AG04449 (cell line): ENCODE measurements at regions not wholly inside any gene's neighbourhood (a gene's known extent, or its start where the extent isn't known, plus 50 kb on each side); places are given as distances from the start of the nearest gene placed in this dataset.

Source experiments
- CTCF ChIA-PET: fragments of 350-600 bp; formaldehyde crosslinking; extraction: SDS; loops from one replicate; lab custom pipeline; 2021; ENCODE audit warnings: antibody characterized with exemption; lab: Yijun Ruan, JAX
- POLR2A ChIA-PET: fragments of 400-600, 350-600 bp; formaldehyde crosslinking; extraction: SDS; loops from one replicate; lab custom pipeline; 2020; ENCODE audit warnings: antibody characterized with exemption, inconsistent platforms; lab: Yijun Ruan, JAX
- DNase-seq: peaks from one replicate; pipeline ENCODE4 v3.0.0-alpha.2; 2010; ENCODE audit warnings: low read depth, low spot score
- H3K4me3 ChIP-seq: 2 replicates; pipeline ENCODE4 v1.5.1; 2011; ENCODE audit warnings: low read depth, mild to moderate bottlenecking, control low read depth, low read length
- TF ChIP-seq, protein P1 (sequence below): IDR thresholded peaks from one replicate; pipeline ENCODE4 v1.5.1; 2011; ENCODE audit warnings: mild to moderate bottlenecking, moderate library complexity, low read length, control low read depth, inconsistent platforms; ENCODE audit not compliant: insufficient read depth; ENCODE audit errors: missing control alignments

DNA sequence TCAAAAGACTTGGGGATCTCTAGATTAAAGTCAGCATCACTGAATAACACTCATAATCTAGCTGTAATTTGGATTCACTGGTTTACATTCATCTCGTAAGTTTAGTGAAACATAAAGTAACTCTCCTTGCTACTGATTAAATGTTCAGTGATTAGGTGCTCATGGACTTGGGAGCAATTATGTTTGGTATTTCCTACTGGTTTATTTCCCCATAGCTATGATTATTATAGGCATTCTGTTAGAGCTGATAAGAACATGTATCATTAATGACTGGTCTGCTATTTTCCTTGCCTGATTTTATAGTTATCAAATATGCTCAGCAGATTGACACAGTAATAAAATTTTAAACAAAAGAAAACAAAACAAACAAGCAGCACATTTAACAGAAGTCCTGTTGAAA lies 334.7 kb upstream of the SLC8A1 start:
- no peak for DNase-seq
- CTCF ChIA-PET = no interaction called here
- TF ChIP-seq, protein P1, sequence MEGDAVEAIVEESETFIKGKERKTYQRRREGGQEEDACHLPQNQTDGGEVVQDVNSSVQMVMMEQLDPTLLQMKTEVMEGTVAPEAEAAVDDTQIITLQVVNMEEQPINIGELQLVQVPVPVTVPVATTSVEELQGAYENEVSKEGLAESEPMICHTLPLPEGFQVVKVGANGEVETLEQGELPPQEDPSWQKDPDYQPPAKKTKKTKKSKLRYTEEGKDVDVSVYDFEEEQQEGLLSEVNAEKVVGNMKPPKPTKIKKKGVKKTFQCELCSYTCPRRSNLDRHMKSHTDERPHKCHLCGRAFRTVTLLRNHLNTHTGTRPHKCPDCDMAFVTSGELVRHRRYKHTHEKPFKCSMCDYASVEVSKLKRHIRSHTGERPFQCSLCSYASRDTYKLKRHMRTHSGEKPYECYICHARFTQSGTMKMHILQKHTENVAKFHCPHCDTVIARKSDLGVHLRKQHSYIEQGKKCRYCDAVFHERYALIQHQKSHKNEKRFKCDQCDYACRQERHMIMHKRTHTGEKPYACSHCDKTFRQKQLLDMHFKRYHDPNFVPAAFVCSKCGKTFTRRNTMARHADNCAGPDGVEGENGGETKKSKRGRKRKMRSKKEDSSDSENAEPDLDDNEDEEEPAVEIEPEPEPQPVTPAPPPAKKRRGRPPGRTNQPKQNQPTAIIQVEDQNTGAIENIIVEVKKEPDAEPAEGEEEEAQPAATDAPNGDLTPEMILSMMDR = no peak
- POLR2A ChIA-PET = no interaction called here
- H3K4me3 ChIP-seq = no peak overlapping the region

DNA sequence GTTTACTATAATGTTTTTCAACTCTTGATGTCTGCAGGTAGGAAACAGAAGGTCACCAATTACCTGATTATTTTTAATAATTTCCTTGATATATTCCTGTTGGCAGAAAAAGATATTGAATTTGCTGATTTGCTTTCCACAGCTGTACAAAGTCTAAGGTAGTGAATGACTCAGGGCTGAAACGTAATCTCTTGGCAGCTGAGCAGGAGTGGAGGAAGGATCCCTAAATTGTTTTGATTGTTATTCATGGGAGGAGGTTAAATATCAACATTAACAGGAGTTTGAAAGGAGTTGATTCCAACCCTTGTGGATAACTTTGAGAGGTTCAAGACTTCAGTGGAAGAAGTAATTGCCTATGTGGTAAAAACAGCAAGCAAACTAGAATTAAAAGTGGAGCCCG lies 345.2 kb upstream of the SLC8A1 start:
- no peak overlapping the region for H3K4me3 ChIP-seq
- TF ChIP-seq, protein P1 = no peak
- CTCF ChIA-PET = no interaction called here
- no peak for DNase-seq
- POLR2A ChIA-PET = no interaction called here

DNA sequence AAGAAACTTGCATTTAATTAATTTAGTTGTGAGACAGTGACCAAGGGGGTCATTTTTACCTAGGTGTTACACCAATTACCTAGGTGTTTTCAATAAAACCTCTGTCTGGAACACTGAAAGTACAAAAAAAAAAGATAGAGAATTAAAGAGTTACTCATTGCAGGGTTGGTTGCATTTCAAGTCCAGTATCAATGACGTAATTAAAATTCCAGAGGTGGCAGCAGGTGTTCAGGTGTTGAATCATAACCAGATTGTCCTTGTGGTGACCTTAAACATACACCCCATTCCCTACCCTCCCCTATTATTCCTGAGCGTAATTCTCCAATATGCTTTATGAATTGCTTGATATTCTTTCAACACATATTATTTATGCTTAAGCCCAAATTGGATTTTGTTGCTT lies 352.0 kb upstream of the SLC8A1 start:
- no peak for DNase-seq
- no peak overlapping the region for H3K4me3 ChIP-seq
- POLR2A ChIA-PET = no interaction called here
- CTCF ChIA-PET = no interaction called here
- TF ChIP-seq, protein P1 = no peak

DNA sequence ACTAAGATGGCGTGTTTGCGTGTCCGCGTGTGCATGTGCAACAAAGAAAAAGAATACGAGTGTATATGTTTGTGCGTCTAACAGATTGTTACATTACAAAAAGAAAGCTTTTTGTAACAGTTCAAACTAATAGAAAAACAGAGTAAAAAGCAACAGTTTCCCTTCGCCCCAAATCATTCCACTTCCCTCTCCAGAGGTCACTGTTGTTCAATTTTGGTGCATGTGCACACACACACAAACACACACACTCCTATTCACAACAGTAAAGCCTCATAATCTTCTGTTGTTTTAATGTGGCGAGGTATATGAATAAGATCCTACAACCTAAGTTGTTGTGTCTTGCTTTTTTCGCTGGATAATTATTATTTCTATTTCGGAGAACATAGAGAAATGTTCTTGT lies 357.3 kb upstream of the SLC8A1 start:
- ChIA-PET CTCF (no interaction called here), POLR2A (no interaction called here)
- no peak overlapping the region for H3K4me3 ChIP-seq
- TF ChIP-seq, protein P1 = no peak
- no peak for DNase-seq

DNA sequence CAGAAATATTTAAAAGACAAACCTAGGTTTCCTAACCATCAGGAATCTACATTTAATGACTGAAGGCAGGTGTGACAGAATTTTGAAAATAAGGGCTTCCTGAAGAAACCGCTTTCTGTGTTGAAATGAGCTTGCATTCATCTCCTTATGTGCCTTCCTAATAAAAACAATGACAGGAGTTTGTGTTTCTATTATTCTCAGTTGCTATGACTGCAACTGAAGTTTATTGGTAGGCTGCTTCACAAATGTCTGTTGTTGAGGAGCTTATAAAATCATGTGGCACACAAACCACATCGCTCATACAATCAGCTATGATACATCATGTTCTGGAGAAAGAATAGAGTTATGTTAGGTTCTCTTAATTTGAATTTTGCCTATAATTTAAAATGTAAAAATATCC lies 362.7 kb upstream of the SLC8A1 start:
- DNase-seq = no peak
- ChIA-PET CTCF (no interaction called here), POLR2A (no interaction called here)
- TF ChIP-seq, protein P1 = no peak
- no peak overlapping the region for H3K4me3 ChIP-seq

DNA sequence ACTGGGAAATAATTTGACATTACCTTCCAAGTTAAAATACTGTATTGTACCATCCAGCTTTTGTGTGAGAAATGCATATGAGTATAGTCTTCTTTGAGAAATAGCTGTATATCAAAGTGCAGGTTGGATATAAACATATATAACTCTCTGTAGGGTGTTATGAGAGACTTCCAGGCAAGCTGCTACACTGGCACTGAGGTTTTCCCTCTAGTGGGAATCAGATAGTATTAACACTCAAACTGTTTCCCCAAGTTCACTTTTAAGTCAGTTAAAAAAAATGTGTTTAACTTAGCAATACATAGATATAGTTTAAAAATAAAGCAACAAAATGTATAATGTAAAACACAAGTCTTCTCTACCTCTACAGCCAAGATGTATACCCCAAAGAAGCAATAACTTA lies 368.4 kb upstream of the SLC8A1 start:
- DNase-seq = no peak
- H3K4me3 ChIP-seq = no peak overlapping the region
- TF ChIP-seq, protein P1 = no peak
- ChIA-PET POLR2A (no interaction called here), CTCF (interaction anchor here (1.0 to 1.2 kb wide), 2 partner anchors 47 to 607 kb away, joined by 3 to 5 read pairs; no protein-coding TSS in a partner anchor)
